ENCODE measurements at regions not wholly inside any gene's neighbourhood (a gene's known extent, or its start where the extent isn't known, plus 50 kb on each side); places are given as distances from the start of the nearest gene placed in this dataset.

DNA sequence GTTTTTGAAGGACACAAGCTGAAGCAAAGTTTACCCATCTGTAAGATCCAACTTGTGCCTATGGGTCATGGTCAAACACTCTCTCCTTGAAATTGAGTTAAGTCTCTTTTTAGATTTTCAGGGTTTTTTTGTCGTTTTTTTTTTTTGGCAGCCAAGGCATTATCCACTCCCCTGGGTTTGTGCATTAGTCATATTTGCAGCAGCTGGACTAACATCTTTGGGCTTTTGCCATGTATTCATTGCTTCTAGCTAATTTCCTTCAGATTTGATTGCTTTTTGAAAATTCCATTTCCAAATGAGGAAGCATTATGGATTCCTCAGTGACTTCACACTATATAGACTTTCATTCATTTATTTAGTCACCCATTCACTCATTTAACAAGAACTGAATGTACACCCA is 80.3 kb upstream of the SRRM4 start:
- TF ChIP-seq POLR2A (IDR thresholded peaks at IDR 0.05), result no peak
- TF ChIP-seq, protein P1, sequence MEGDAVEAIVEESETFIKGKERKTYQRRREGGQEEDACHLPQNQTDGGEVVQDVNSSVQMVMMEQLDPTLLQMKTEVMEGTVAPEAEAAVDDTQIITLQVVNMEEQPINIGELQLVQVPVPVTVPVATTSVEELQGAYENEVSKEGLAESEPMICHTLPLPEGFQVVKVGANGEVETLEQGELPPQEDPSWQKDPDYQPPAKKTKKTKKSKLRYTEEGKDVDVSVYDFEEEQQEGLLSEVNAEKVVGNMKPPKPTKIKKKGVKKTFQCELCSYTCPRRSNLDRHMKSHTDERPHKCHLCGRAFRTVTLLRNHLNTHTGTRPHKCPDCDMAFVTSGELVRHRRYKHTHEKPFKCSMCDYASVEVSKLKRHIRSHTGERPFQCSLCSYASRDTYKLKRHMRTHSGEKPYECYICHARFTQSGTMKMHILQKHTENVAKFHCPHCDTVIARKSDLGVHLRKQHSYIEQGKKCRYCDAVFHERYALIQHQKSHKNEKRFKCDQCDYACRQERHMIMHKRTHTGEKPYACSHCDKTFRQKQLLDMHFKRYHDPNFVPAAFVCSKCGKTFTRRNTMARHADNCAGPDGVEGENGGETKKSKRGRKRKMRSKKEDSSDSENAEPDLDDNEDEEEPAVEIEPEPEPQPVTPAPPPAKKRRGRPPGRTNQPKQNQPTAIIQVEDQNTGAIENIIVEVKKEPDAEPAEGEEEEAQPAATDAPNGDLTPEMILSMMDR (IDR thresholded peaks at IDR 0.05), result no peak
